CD4-positive, alpha-beta T cell (primary cell): ENCODE measurements at regions not wholly inside any gene's neighbourhood (a gene's known extent, or its start where the extent isn't known, plus 50 kb on each side); places are given as distances from the start of the nearest gene placed in this dataset.

Source experiments
- ATAC-seq: fragments of 200-7000 bp; cut with Tn5 transposase; one replicate; pipeline ENCODE4 v1.10.0; 2022; ENCODE audit warnings: mild to moderate bottlenecking; ENCODE audit not compliant: poor library complexity
- CTCF ChIA-PET: fragments of 350-600 bp; sonication (Branson Sonifier 250); formaldehyde crosslinking; loops from one replicate; lab custom pipeline; 2021; ENCODE audit warnings: antibody characterized with exemption, inconsistent platforms; lab: Charles Lee
- POLR2A ChIA-PET: fragments of 350-600 bp; sonication (Branson Sonifier 250); formaldehyde crosslinking; loops from one replicate; lab custom pipeline; 2021; ENCODE audit warnings: antibody characterized with exemption, inconsistent platforms; lab: Charles Lee
- DNase-seq, 14 experiments: peaks; one replicate each; pipeline ENCODE4 v3.0.0-alpha.2; 2013 to 2020; ENCODE audit warnings: mixed read lengths in 2 of 14
- H3K27ac ChIP-seq, 2 donors: one replicate each; pipeline versions ENCODE4 v1.5.1 to v1.7.0; 2013; ENCODE audit warnings: low read length in 2 of 2, low read depth in 1 of 2, mild to moderate bottlenecking in 1 of 2
- H3K27me3 ChIP-seq, 2 experiments: 1 replicate in 1 of 2; 2 replicates in 1 of 2; pipeline versions ENCODE4 v1.6.1 to v1.7.0; 2013; ENCODE audit warnings: low read length in 2 of 2, control low read depth in 1 of 2, mild to moderate bottlenecking in 1 of 2, moderate library complexity in 1 of 2; ENCODE audit not compliant: insufficient read depth in 2 of 2, control insufficient read depth in 1 of 2
- H3K36me3 ChIP-seq: one replicate; pipeline ENCODE4 v1.6.1; 2013; ENCODE audit warnings: low read length, control low read depth; ENCODE audit not compliant: insufficient read depth
- H3K4me1 ChIP-seq: one replicate; pipeline ENCODE4 v1.6.1; 2013; ENCODE audit warnings: low read length, control low read depth; ENCODE audit not compliant: insufficient read depth
- H3K4me3 ChIP-seq: one replicate; pipeline ENCODE4 v1.5.1; 2013; ENCODE audit warnings: mild to moderate bottlenecking, low read length, moderate library complexity
- H3K9me3 ChIP-seq, 2 experiments: 1 replicate in 1 of 2; 2 replicates in 1 of 2; pipeline versions ENCODE4 v1.6.1 to v1.7.0; 2013; ENCODE audit warnings: low read length in 2 of 2, mild to moderate bottlenecking in 2 of 2, control low read depth in 1 of 2, moderate library complexity in 1 of 2; ENCODE audit not compliant: control insufficient read depth in 1 of 2, insufficient read depth in 1 of 2
- H3K27ac Mint-ChIP-seq: one replicate; pipeline ENCODE4 v1.8.0; 2020; ENCODE audit warnings: mixed read lengths
- H3K27me3 Mint-ChIP-seq: one replicate; pipeline ENCODE4 v1.8.0; 2021; ENCODE audit warnings: mixed read lengths
- H3K36me3 Mint-ChIP-seq: one replicate; pipeline ENCODE4 v1.8.0; 2021; ENCODE audit warnings: low read depth, mixed read lengths
- H3K4me1 Mint-ChIP-seq: one replicate; pipeline ENCODE4 v1.8.0; 2021; ENCODE audit warnings: low read depth, mixed read lengths
- H3K4me3 Mint-ChIP-seq: one replicate; pipeline ENCODE4 v1.8.0; 2020; ENCODE audit warnings: mild to moderate bottlenecking, mixed read lengths
- H3K9me3 Mint-ChIP-seq: one replicate; pipeline ENCODE4 v1.8.0; 2020; ENCODE audit warnings: mixed read lengths
- intact Hi-C, 2 experiments: fragments of 100-400 bp; cut with DNase I in 1 of 2; cut with micrococcal nuclease in 1 of 2; formaldehyde crosslinking; loops; one replicate each; pipeline versions ENCODE4 v1.15.1 to v1.9.0; 2023 to 2025; cut with DNase I, micrococcal nuclease
- TF ChIP-seq, protein P1 (sequence below): fragments of 200-600 bp; IDR thresholded peaks from one replicate; pipeline ENCODE4 v1.8.0; 2022; ENCODE audit warnings: antibody characterized with exemption, mild to moderate bottlenecking

DNA sequence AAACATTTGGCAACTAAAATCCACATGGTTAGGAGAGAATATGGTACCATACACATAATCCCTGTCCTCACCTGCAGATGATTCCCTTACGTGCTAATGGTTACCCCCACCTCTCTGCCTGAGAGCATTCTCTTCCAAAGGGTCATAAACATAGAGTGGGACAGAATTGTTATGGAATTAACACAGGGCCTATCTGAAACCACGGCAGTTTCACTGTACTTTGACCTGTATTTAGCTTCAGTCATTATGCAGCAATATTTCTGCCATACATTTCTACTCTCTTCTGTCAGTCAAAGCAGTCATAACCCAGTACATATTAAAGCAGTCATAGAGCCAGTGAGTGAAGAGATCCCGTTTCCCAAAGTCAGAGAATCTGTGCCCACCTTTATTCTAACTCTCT, 1128.9 kb upstream of the NXPH2 start:
- Histone ChIP-seq H3K9me3 (peaks cover 0 to 5% of the 10 kb centered on the region in 2 experiments), H3K36me3 (no peaks in the 10 kb centered on the region), H3K4me3 (no peak overlapping the region), H3K27ac (no peak overlapping the region), H3K4me1 (no peaks in the 10 kb centered on the region), H3K27me3 (no peaks in the 10 kb centered on the region)
- intact Hi-C loops, result no loop called here
- Mint-ChIP-seq H3K9me3 (peaks cover 26% of the 10 kb centered on the region), H3K36me3 (no peaks in the 10 kb centered on the region), H3K4me1 (no peaks in the 10 kb centered on the region), H3K27ac (no peak overlapping the region), H3K27me3 (no peaks in the 10 kb centered on the region), H3K4me3 (no peak overlapping the region)
- ChIA-PET POLR2A (no interaction called here), CTCF (no interaction called here)
- no peak for ATAC-seq
- DNase-seq, result no peak
- TF ChIP-seq, protein P1, sequence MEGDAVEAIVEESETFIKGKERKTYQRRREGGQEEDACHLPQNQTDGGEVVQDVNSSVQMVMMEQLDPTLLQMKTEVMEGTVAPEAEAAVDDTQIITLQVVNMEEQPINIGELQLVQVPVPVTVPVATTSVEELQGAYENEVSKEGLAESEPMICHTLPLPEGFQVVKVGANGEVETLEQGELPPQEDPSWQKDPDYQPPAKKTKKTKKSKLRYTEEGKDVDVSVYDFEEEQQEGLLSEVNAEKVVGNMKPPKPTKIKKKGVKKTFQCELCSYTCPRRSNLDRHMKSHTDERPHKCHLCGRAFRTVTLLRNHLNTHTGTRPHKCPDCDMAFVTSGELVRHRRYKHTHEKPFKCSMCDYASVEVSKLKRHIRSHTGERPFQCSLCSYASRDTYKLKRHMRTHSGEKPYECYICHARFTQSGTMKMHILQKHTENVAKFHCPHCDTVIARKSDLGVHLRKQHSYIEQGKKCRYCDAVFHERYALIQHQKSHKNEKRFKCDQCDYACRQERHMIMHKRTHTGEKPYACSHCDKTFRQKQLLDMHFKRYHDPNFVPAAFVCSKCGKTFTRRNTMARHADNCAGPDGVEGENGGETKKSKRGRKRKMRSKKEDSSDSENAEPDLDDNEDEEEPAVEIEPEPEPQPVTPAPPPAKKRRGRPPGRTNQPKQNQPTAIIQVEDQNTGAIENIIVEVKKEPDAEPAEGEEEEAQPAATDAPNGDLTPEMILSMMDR, result no peak

DNA sequence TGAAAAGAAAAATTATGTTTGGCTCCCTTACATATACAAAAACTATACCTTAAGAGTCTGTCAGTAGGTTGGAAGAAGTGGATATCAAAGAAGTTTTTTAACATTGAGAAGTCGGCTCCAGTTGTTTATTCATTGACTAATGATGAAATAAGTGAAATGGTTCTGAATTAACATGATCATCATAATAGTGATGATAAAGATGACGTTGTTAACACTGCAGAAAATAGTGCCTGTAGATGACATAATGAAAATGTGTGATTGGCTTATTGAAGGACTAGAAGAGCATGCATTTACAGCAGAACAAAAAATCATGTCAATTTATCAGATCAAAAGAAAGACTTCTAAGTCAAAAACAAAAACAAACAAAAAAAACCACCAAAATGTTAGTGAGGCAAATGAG, 1125.4 kb upstream of the NXPH2 start:
- ChIA-PET CTCF (no interaction called here), POLR2A (no interaction called here)
- Histone ChIP-seq H3K27me3 (no peaks in the 10 kb centered on the region), H3K4me1 (no peaks in the 10 kb centered on the region), H3K36me3 (no peaks in the 10 kb centered on the region), H3K27ac (no peak overlapping the region), H3K4me3 (no peak overlapping the region), H3K9me3 (no peaks in the 10 kb centered on the region)
- TF ChIP-seq, protein P1, result no peak
- no peak for DNase-seq
- Mint-ChIP-seq H3K4me3 (no peak overlapping the region), H3K36me3 (no peaks in the 10 kb centered on the region), H3K9me3 (peaks cover 21% of the 10 kb centered on the region), H3K27me3 (no peaks in the 10 kb centered on the region), H3K4me1 (no peaks in the 10 kb centered on the region), H3K27ac (no peak overlapping the region)
- intact Hi-C loops, result no loop called here
- no peak for ATAC-seq

DNA sequence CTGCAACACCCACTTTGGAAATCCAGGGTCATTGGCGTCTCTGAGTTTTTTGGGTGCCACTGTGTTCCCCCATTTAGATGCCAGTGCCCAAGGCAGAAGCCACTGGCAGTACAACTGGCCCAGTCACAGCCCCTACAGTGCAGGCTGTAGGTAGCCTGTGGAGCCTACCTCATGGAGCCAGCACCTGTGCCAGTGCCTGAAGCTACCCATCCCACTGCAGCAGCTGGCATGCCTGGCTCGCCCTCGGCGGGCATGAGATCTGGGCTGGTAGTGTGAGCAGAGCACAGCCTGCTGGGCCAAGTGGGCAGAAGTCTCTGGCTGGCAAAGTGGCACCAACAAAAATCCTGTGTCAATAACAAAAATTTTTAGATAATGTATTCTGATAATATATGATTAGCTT, 1111.4 kb upstream of the NXPH2 start:
- no peaks in the 10 kb centered on the region for H3K27me3 ChIP-seq
- ATAC-seq (no peak), DNase-seq (no peak)
- H3K36me3 ChIP-seq, result no peaks in the 10 kb centered on the region
- Mint-ChIP-seq H3K27ac (no peak overlapping the region), H3K4me3 (no peak overlapping the region), H3K36me3 (no peaks in the 10 kb centered on the region), H3K4me1 (no peaks in the 10 kb centered on the region), H3K27me3 (no peaks in the 10 kb centered on the region), H3K9me3 (peaks cover 9% of the 10 kb centered on the region)
- H3K4me1 ChIP-seq, result no peaks in the 10 kb centered on the region
- TF ChIP-seq, protein P1, result no peak
- peaks cover 0 to 16% of the 10 kb centered on the region in 2 experiments for H3K9me3 ChIP-seq
- no peak overlapping the region for H3K4me3 ChIP-seq
- no peak overlapping the region for H3K27ac ChIP-seq
- ChIA-PET CTCF (no interaction called here), POLR2A (no interaction called here)
- intact Hi-C loops, result no loop called here
